IgD-negative memory B cell (primary cell): ENCODE measurements at regions not wholly inside any gene's neighbourhood (a gene's known extent, or its start where the extent isn't known, plus 50 kb on each side); places are given as distances from the start of the nearest gene placed in this dataset.
"Not testable (repeated sequence)": the region's sequence is repeated elsewhere in the genome, so short reads cannot be mapped to it uniquely, and the experiment has no call there.

Source experiments
- H3K27ac Mint-ChIP-seq, 3 donors: one replicate each; pipeline ENCODE4 v1.8.0; 2020 to 2022; ENCODE audit warnings: mild to moderate bottlenecking in 3 of 3, mixed read lengths in 3 of 3, moderate library complexity in 1 of 3
- H3K27me3 Mint-ChIP-seq: one replicate; pipeline ENCODE4 v1.8.0; 2021; ENCODE audit warnings: mixed read lengths
- H3K36me3 Mint-ChIP-seq: one replicate; pipeline ENCODE4 v1.8.0; 2020; ENCODE audit warnings: mild to moderate bottlenecking, mixed read lengths
- H3K4me1 Mint-ChIP-seq, 3 donors: one replicate each; pipeline ENCODE4 v1.8.0; 2020 to 2022; ENCODE audit warnings: mixed read lengths in 3 of 3, mild to moderate bottlenecking in 1 of 3
- H3K4me3 Mint-ChIP-seq, 4 donors: one replicate each; pipeline ENCODE4 v1.8.0; 2020 to 2022; ENCODE audit warnings: mild to moderate bottlenecking in 4 of 4, mixed read lengths in 4 of 4, moderate library complexity in 3 of 4
- H3K9me3 Mint-ChIP-seq, 3 donors: one replicate each; pipeline ENCODE4 v1.8.0; 2020 to 2021; ENCODE audit warnings: mixed read lengths in 3 of 3, mild to moderate bottlenecking in 1 of 3

- Mint-ChIP-seq H3K27ac (no peak overlapping the region), H3K27me3 (peaks cover 10% of the 10 kb centered on the region), H3K36me3 (peaks cover 4% of the 10 kb centered on the region), H3K9me3 (peaks cover 0 to 3% (median 0%) of the 10 kb centered on the region in 3 donors), H3K4me3 (no peak overlapping the region), H3K4me1 (no peaks in the 10 kb centered on the region)
Measured at GRCh38 chr7:29619111-29619510, 55.5 kb downstream of the PRR15 start.

GRCh38 chr7:29619848-29620555, 56.4 kb downstream of the PRR15 start:
- Mint-ChIP-seq H3K27ac (no peak overlapping the region), H3K4me1 (no peaks in the 10 kb centered on the region), H3K9me3 (peaks cover 0 to 3% (median 0%) of the 10 kb centered on the region in 3 donors), H3K27me3 (peaks cover 10% of the 10 kb centered on the region), H3K4me3 (peak overlapping the region in 1 of 4 donors; percentile 62), H3K36me3 (no peaks in the 10 kb centered on the region)

- no peak overlapping the region for H3K27ac Mint-ChIP-seq
- no peaks in the 10 kb centered on the region for H3K4me1 Mint-ChIP-seq
- H3K9me3 Mint-ChIP-seq, result peaks cover 0 to 3% (median 0%) of the 10 kb centered on the region in 3 donors
- H3K36me3 Mint-ChIP-seq, result no peaks in the 10 kb centered on the region
- H3K27me3 Mint-ChIP-seq, result peaks cover 12% of the 10 kb centered on the region
- no peak overlapping the region for H3K4me3 Mint-ChIP-seq
Measured at GRCh38 chr7:29620556-29620930, 56.9 kb downstream of the PRR15 start.

GRCh38 chr7:29622335-29623265, 59.0 kb downstream of the PRR15 start:
- Mint-ChIP-seq H3K9me3 (no peaks in the 10 kb centered on the region), H3K27ac (no peak overlapping the region), H3K4me1 (no peaks in the 10 kb centered on the region), H3K36me3 (no peaks in the 10 kb centered on the region), H3K27me3 (peaks cover 7% of the 10 kb centered on the region), H3K4me3 (no peak overlapping the region)

GRCh38 chr7:29623973-29624372, 60.3 kb downstream of the PRR15 start:
- H3K27ac Mint-ChIP-seq, result peak overlapping the region in 1 of 3 donors; percentile 70
- H3K36me3 Mint-ChIP-seq, result no peaks in the 10 kb centered on the region
- no peaks in the 10 kb centered on the region for H3K9me3 Mint-ChIP-seq
- H3K4me1 Mint-ChIP-seq, result no peaks in the 10 kb centered on the region
- H3K4me3 Mint-ChIP-seq, result no peak overlapping the region
- peaks cover 7% of the 10 kb centered on the region for H3K27me3 Mint-ChIP-seq

- H3K27me3 Mint-ChIP-seq, result peaks cover 13% of the 10 kb centered on the region
- no peaks in the 10 kb centered on the region for H3K9me3 Mint-ChIP-seq
- H3K4me3 Mint-ChIP-seq, result no peak overlapping the region
- H3K36me3 Mint-ChIP-seq, result no peaks in the 10 kb centered on the region
- H3K27ac Mint-ChIP-seq, result no peak overlapping the region
- no peaks in the 10 kb centered on the region for H3K4me1 Mint-ChIP-seq
Measured at GRCh38 chr7:29626730-29627129, 63.1 kb downstream of the PRR15 start.

GRCh38 chr7:29627631-29628030, 64.0 kb downstream of the PRR15 start:
- no peaks in the 10 kb centered on the region for H3K4me1 Mint-ChIP-seq
- H3K4me3 Mint-ChIP-seq, result no peak overlapping the region
- no peaks in the 10 kb centered on the region for H3K36me3 Mint-ChIP-seq
- no peaks in the 10 kb centered on the region for H3K9me3 Mint-ChIP-seq
- H3K27ac Mint-ChIP-seq, result no peak overlapping the region
- peaks cover 9% of the 10 kb centered on the region for H3K27me3 Mint-ChIP-seq

- Mint-ChIP-seq H3K27me3 (peaks cover 9% of the 10 kb centered on the region), H3K4me3 (peak overlapping the region in 1 of 4 donors; percentile 70), H3K27ac (no peak overlapping the region)
Measured at GRCh38 chr7:29629507-29629906, 65.9 kb downstream of the PRR15 start.

GRCh38 chr7:29635067-29636008, 71.7 kb downstream of the PRR15 start:
- H3K4me3 Mint-ChIP-seq, H3K9me3 Mint-ChIP-seq, H3K36me3 Mint-ChIP-seq, H3K27me3 Mint-ChIP-seq, H3K27ac Mint-ChIP-seq, H3K4me1 Mint-ChIP-seq: not testable (repeated sequence)

More at GRCh38 chr7:29629507-29629906, 65.9 kb downstream of the PRR15 start:
- H3K9me3 Mint-ChIP-seq, result no peaks in the 10 kb centered on the region
- H3K4me1 Mint-ChIP-seq, result no peaks in the 10 kb centered on the region
- no peaks in the 10 kb centered on the region for H3K36me3 Mint-ChIP-seq

- H3K36me3 Mint-ChIP-seq, result no peaks in the 10 kb centered on the region
- H3K4me3 Mint-ChIP-seq, result no peak overlapping the region
Measured at GRCh38 chr7:29636009-29636351, 72.3 kb downstream of the PRR15 start.

GRCh38 chr7:29637374-29637773, 73.7 kb downstream of the PRR15 start:
- Mint-ChIP-seq H3K27me3 (no peaks in the 10 kb centered on the region), H3K36me3 (no peaks in the 10 kb centered on the region), H3K4me3 (no peak overlapping the region), H3K4me1 (peaks cover 0 to 2% (median 0%) of the 10 kb centered on the region in 3 donors), H3K27ac (no peak overlapping the region), H3K9me3 (no peaks in the 10 kb centered on the region)

More at GRCh38 chr7:29636009-29636351, 72.3 kb downstream of the PRR15 start:
- Mint-ChIP-seq H3K27ac (no peak overlapping the region), H3K9me3 (no peaks in the 10 kb centered on the region), H3K27me3 (peaks cover 3% of the 10 kb centered on the region), H3K4me1 (peaks cover 0 to 2% (median 0%) of the 10 kb centered on the region in 3 donors)

GRCh38 chr7:29638841-29639240, 75.2 kb downstream of the PRR15 start:
- H3K9me3 Mint-ChIP-seq, H3K36me3 Mint-ChIP-seq, H3K4me1 Mint-ChIP-seq, H3K27me3 Mint-ChIP-seq, H3K27ac Mint-ChIP-seq, H3K4me3 Mint-ChIP-seq: not testable (repeated sequence)

- Mint-ChIP-seq H3K9me3 (no peaks in the 10 kb centered on the region), H3K27ac (no peak overlapping the region), H3K36me3 (no peaks in the 10 kb centered on the region), H3K4me3 (peak overlapping the region in 1 of 4 donors; percentile 28), H3K4me1 (peaks cover 0 to 2% (median 0%) of the 10 kb centered on the region in 3 donors), H3K27me3 (peaks cover 3% of the 10 kb centered on the region)
Measured at GRCh38 chr7:29639386-29639785, 75.8 kb downstream of the PRR15 start.

- peak overlapping the region in 1 of 3 donors; percentile 68 for H3K27ac Mint-ChIP-seq
- peaks cover 3% of the 10 kb centered on the region for H3K27me3 Mint-ChIP-seq
- H3K36me3 Mint-ChIP-seq, result no peaks in the 10 kb centered on the region
- H3K9me3 Mint-ChIP-seq, result no peaks in the 10 kb centered on the region
- H3K4me3 Mint-ChIP-seq, result no peak overlapping the region
- H3K4me1 Mint-ChIP-seq, result peaks cover 0 to 2% (median 0%) of the 10 kb centered on the region in 3 donors
Measured at GRCh38 chr7:29639886-29640595, 76.4 kb downstream of the PRR15 start.
